GM18502 (cell line): ENCODE measurements at regions not wholly inside any gene's neighbourhood (a gene's known extent, or its start where the extent isn't known, plus 50 kb on each side); places are given as distances from the start of the nearest gene placed in this dataset.

Source experiments
- ATAC-seq: cut with Tn5 transposase; IDR thresholded peaks from one replicate; pipeline ENCODE4 v1.9.1; 2021; ENCODE audit warnings: mild to moderate bottlenecking; ENCODE audit not compliant: unreplicated experiment, poor library complexity

DNA sequence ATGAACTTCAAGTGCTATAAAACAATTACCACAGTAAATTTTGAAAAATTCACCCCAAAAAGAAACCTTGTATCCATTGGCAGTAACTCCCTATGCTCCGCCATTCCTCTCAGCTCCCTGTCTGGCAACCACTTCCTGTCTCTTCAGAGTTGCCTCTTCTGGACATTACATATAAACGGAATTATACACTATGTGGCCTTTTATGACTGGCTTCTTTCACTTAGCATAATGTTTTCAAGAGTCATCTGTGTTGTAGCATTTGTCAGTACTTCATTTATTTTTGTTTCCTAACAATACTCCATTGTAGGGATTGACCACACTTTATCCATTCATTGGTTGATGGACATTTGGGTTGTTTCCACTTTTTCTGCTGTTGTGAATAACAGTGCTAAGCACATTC is 50.1 kb downstream of the CEP43 start:
- no peak for ATAC-seq

DNA sequence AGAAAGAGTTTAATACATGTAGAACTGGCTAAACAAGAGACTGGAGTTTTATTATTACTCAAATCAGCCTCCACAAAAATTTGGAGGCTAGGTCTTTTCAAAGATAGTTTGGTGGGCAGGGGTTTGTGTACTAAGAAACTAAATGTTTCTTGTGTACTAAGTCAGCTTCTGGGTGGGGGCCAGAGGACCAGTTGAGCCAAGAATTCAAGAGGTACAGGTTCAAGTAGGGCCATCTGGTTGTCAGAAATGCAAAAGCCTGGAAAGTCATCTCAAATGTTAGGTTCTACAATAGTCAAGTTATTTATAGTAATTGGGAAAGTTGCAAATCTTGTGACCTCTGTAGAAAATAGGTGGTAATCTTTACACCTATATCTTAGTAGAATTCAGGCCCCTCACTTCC is 51.7 kb downstream of the CEP43 start:
- ATAC-seq, result no peak

DNA sequence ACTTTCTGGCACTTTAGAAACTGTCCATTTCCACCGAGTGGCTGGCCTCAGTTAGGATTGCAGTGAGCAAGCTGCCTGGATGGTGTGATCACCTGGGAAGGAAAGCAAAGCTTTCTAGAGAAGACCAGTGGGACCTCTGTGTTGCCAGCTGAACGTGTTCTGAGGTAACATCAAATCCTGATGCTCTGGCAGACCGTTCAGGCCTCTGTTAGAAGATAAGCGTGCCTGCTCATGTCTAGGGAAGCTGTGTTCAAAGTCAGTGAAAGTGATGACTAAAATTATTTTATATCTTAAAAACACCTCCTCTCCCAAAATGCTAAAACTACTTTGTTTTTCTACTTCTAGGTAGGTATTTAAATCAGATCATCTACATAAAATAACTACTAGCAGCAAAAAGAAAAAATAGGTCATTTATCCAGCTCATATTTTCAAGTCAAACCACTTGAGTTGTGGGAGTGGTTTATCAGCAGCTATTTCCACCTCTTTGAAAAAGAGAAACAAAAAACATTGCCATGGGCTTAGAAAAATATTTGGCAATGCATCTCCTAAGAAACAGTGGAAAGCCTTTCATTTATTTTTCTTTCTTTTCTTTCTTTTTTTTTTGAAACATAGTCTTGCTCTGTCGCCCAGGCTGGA is 54.8 kb downstream of the CEP43 start:
- no peak for ATAC-seq

DNA sequence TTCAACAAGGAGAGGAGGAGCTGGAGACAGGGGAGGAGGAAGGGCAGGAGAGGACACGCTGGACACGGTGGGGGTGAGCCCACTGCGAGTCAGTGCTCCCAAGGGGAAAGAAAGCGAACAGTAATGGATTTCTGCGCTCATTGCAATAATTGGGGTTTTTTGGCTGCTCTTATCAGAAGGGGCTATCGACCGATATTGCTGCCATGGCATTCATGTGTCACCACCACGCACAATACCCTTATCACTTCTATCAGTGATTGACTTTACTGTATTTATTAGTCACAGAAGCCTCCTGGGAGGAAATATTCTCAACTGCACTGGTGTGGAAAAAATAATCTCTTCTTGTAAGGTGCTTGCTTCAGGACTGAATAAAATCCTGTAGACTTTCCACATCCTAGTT is 55.8 kb downstream of the CEP43 start:
- ATAC-seq, result no peak

DNA sequence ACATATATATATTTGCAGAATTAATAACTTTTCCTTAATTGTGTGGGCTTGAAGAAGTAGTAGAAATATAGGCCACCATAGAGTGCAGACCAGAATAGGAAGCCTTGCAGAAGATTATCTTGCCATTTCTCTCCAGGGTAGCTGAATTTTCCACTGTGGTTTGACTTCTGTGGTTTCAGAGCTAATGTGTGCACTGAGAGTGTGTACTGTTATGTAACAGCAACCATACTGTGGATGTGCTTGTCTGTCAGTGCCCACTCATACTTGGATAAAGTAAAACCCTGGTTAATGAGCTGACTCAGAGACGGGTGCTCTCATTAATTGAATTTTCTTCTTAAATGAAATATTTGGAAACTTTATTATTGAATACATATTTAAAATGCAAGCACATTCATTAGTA is 57.2 kb downstream of the CEP43 start:
- peak; percentile 95 for ATAC-seq

DNA sequence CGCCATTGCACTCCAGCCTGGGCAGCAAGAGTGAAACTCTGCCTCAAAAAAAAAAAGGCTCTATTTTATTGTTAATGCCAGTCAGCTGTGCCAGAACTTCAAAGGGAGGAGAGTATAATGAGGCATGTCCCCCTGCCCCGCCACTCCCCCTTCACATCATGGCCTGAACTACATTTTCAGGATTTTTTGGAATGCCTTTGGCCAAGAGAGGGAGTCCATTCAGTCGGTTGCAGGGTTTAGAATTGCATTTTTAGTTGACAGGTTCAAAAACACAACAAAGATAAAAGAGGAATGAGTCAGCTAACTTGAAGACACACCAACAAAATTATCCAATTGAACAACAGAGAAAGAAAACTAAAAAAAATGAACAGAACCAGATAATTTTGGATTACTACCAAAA is 59.1 kb downstream of the CEP43 start:
- ATAC-seq, result no peak
